Neural crest cell (in vitro differentiated cells): ENCODE measurements at regions not wholly inside any gene's neighbourhood (a gene's known extent, or its start where the extent isn't known, plus 50 kb on each side); places are given as distances from the start of the nearest gene placed in this dataset.

ENCODE experiments used
- DNase-seq: peaks from one replicate; pipeline ENCODE4 v3.0.0; 2021; ENCODE audit warnings: low read depth, mixed read lengths, low spot score
- H3K27ac Mint-ChIP-seq: one replicate; pipeline ENCODE4 v1.8.0; 2021; ENCODE audit warnings: mild to moderate bottlenecking, mixed read lengths; ENCODE audit not compliant: unreplicated experiment
- H3K27me3 Mint-ChIP-seq: 2 replicates; pipeline ENCODE4 v1.8.0; 2021; ENCODE audit warnings: low read depth, mild to moderate bottlenecking, mixed read lengths
- H3K36me3 Mint-ChIP-seq: 2 replicates; pipeline ENCODE4 v1.8.0; 2021; ENCODE audit warnings: low read depth, mild to moderate bottlenecking, mixed read lengths
- H3K4me1 Mint-ChIP-seq: 2 replicates; pipeline ENCODE4 v1.8.0; 2021; ENCODE audit warnings: mixed read lengths
- H3K4me3 Mint-ChIP-seq: one replicate; pipeline ENCODE4 v1.8.0; 2021; ENCODE audit warnings: mild to moderate bottlenecking, mixed read lengths
- H3K9me3 Mint-ChIP-seq: 2 replicates; pipeline ENCODE4 v1.8.0; 2021; ENCODE audit warnings: mixed read lengths
- CTCF ChIP-seq: fragments of 200-600 bp; sonication (generic); conservative IDR thresholded peaks from 2 replicates; pipeline ENCODE4 v1.5.0; 2021; ENCODE audit warnings: antibody characterized with exemption, mild to moderate bottlenecking

- Mint-ChIP-seq H3K4me3 (no peak overlapping the region), H3K4me1 (no peaks in the 10 kb centered on the region), H3K9me3 (peaks cover 7% of the 10 kb centered on the region), H3K27me3 (no peaks in the 10 kb centered on the region), H3K36me3 (peaks cover 4% of the 10 kb centered on the region), H3K27ac (no peak overlapping the region)
- no peak for DNase-seq
- no peak for TF ChIP-seq CTCF
Observed at GRCh38 chrX:137483554-137483953, 82.4 kb upstream of the ZIC3 start.

GRCh38 chrX:137482136-137482535, 83.8 kb upstream of the ZIC3 start:
- Mint-ChIP-seq H3K4me3 (no peak overlapping the region), H3K36me3 (peaks cover 4% of the 10 kb centered on the region), H3K27me3 (no peaks in the 10 kb centered on the region), H3K4me1 (no peaks in the 10 kb centered on the region), H3K9me3 (peaks cover 7% of the 10 kb centered on the region), H3K27ac (no peak overlapping the region)
- no peak for DNase-seq
- TF ChIP-seq CTCF, result no peak

- TF ChIP-seq CTCF, result no peak
- H3K36me3 Mint-ChIP-seq, result no peaks in the 10 kb centered on the region
- no peak overlapping the region for H3K4me3 Mint-ChIP-seq
- no peak overlapping the region for H3K27ac Mint-ChIP-seq
- H3K27me3 Mint-ChIP-seq, result no peaks in the 10 kb centered on the region
- no peak for DNase-seq
- H3K9me3 Mint-ChIP-seq, result no peaks in the 10 kb centered on the region
- H3K4me1 Mint-ChIP-seq, result no peaks in the 10 kb centered on the region
Observed at GRCh38 chrX:137479386-137479785, 86.5 kb upstream of the ZIC3 start.

- Mint-ChIP-seq H3K36me3 (no peaks in the 10 kb centered on the region), H3K27ac (no peak overlapping the region), H3K4me1 (no peaks in the 10 kb centered on the region), H3K4me3 (no peak overlapping the region), H3K9me3 (peaks cover 12% of the 10 kb centered on the region), H3K27me3 (peaks cover 3% of the 10 kb centered on the region)
- no peak for DNase-seq
- TF ChIP-seq CTCF, result no peak
Observed at GRCh38 chrX:137441711-137442110, 124.2 kb upstream of the ZIC3 start.

GRCh38 chrX:137432609-137433008, 133.3 kb upstream of the ZIC3 start:
- peaks cover 51% of the 10 kb centered on the region for H3K27me3 Mint-ChIP-seq
- H3K4me3 Mint-ChIP-seq, result no peak overlapping the region
- peaks cover 4% of the 10 kb centered on the region for H3K36me3 Mint-ChIP-seq
- peak; percentile 62 for TF ChIP-seq CTCF
- no peak for DNase-seq
- no peaks in the 10 kb centered on the region for H3K4me1 Mint-ChIP-seq
- no peak overlapping the region for H3K27ac Mint-ChIP-seq
- H3K9me3 Mint-ChIP-seq, result peaks cover 9% of the 10 kb centered on the region
